Omental fat pad (tissue), 3 donors: ENCODE measurements at regions not wholly inside any gene's neighbourhood (a gene's known extent, or its start where the extent isn't known, plus 50 kb on each side); places are given as distances from the start of the nearest gene placed in this dataset.
"Not testable (repeated sequence)": the region's sequence is repeated elsewhere in the genome, so short reads cannot be mapped to it uniquely, and the experiment has no call there.

Source experiments
- ATAC-seq: fragments of 150-250 bp; one replicate; pipeline ENCODE4 v1.9.1; 2016; ENCODE audit warnings: mild to moderate bottlenecking, moderate library complexity; ENCODE audit not compliant: low FRiP score
- DNase-seq: peaks from one replicate; pipeline ENCODE4 v3.0.0-alpha.2; 2019; ENCODE audit warnings: low spot score
- TF ChIP-seq, protein P1 (sequence below), 3 donors: fragments of 450-650 bp; IDR thresholded peaks; one replicate each; pipeline ENCODE4 v1.5.1; 2016 to 2017; ENCODE audit warnings: antibody characterized with exemption in 3 of 3, mild to moderate bottlenecking in 3 of 3, moderate library complexity in 2 of 3

DNA sequence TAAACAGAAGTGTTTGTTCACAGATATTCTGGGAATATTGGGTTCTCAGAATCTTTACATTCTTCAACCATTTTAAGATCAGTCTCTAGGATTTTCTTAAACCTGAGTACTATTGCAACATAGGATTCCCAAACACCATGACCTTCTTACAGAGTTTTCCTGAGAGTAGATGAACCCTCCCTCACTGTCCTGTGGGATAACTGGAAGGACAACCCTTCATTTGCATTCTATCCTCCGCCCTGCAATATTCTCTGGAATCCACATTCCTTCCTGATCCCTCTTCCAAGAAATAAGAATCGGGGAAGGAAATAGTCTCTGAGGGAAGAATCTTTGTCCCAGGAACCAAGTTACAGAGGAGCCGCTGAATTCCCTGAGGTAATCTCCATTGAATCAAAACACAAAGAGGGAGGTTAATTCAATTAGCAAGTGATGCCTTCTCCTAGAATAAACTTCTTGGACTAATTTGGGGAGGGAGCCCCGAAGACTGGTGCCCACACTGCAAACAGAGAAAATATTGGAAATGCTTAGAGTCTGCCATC lies 99.8 kb upstream of the MBIP start:
- DNase-seq (no peak), ATAC-seq (no peak)
- TF ChIP-seq, protein P1, sequence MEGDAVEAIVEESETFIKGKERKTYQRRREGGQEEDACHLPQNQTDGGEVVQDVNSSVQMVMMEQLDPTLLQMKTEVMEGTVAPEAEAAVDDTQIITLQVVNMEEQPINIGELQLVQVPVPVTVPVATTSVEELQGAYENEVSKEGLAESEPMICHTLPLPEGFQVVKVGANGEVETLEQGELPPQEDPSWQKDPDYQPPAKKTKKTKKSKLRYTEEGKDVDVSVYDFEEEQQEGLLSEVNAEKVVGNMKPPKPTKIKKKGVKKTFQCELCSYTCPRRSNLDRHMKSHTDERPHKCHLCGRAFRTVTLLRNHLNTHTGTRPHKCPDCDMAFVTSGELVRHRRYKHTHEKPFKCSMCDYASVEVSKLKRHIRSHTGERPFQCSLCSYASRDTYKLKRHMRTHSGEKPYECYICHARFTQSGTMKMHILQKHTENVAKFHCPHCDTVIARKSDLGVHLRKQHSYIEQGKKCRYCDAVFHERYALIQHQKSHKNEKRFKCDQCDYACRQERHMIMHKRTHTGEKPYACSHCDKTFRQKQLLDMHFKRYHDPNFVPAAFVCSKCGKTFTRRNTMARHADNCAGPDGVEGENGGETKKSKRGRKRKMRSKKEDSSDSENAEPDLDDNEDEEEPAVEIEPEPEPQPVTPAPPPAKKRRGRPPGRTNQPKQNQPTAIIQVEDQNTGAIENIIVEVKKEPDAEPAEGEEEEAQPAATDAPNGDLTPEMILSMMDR (IDR thresholded peaks at IDR 0.05) = no peak

- DNase-seq = no peak
- TF ChIP-seq, protein P1 (IDR thresholded peaks at IDR 0.05) = no peak
- no peak for ATAC-seq
These were observed 98.5 kb upstream of the MBIP start for GRCh38 chr14:36418937-36419336.

DNA sequence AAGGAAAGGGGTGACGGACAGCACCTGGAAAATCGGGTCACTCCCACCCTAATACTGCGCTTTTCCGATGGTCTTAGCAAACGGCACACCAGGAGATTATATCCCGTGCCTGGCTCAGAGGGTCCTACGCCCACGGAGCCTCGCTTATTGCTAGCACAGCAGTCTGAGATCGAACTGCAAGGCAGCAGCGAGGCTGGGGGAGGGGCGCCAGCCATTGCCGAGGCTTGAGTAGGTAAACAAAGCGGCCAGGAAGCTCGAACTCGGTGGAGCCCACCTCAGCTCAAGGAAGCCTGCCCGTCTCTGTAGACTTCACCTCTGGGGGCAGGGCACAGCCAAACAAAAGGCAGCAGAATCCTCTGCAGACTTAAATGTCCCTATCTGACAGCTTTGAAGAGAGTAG lies 91.5 kb upstream of the MBIP start:
- DNase-seq, ATAC-seq: not testable (repeated sequence)

- TF ChIP-seq, protein P1 (IDR thresholded peaks at IDR 0.05) = no peak
- no peak for DNase-seq
- ATAC-seq = no peak
These were observed 88.0 kb upstream of the MBIP start for GRCh38 chr14:36408388-36408787.

DNA sequence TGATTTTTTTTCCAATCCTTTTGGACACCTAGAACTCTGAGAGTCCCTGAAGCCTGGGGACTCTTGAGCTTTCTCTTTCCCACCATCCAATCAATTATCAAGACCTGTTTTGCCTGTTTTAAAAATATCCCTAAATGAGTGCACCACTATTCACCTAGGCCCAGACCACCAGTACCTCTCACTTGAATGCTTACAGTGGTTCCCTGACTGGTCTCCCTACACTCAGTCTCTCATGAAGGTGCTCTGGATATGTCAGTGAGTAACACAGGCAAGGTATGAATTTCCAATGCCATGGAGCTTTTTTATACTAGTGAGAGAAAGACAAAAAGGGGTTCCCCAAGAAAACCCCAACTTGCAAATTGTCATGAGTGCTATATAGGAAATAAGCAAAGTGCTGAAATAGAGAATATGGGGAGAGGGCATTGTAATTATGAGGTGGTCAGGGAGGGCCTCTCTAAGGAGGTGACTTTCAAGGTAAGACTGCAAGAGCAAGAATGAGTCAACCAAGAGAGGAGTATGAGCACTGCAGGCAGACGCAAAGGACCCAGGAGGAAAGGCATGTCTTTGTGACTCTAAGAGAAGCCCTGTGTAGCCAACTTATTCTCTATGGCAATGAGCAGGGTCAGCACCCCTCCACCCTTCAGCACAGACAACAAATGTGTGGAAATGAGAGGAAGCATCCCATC lies 85.3 kb upstream of the MBIP start:
- TF ChIP-seq, protein P1 (IDR thresholded peaks at IDR 0.05) = no peak
- ATAC-seq = no peak
- DNase-seq = no peak

GRCh38 chr14:36402867-36403266 lies 82.4 kb upstream of the MBIP start:
- TF ChIP-seq, protein P1 (IDR thresholded peaks at IDR 0.05) = no peak
- ATAC-seq = no peak
- DNase-seq = no peak

DNA sequence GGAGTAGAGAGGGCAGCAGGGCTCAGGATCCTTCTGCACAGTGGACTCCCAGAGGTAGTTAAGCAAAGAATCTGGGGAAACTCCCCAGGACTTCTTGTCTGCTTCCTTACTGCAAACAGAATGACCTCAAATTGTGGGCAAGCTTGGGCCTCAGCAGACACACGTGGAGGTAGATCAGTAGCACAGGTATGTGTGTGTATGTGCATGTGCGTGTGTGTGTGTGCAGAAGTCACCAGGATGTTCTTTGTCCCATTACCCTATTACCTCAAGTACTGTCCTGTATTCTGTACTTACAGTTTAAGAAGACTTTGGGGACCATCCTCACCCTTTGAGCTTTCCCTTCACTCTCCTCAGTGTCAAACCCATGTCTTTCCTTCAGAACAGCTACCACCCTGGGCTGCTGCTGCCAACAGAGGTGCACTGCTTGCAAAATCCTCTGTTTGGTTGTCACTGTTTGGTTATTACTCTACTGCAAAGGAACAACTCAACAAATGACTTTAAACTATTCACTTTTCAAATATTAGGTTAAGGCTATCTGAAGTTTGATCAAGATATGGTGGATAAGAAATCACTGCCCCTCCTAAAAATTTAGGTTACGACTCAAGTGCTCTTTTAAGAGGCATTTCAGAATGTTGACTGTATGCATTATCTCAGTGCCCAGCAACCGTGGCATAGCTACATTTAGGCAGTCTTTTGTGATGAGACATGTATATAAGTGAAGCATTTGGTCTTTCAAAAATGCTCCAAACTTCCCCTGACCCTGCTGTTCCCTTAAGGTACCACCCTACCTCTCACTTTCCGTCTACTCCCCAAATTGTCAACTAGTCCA lies 78.2 kb upstream of the MBIP start:
- ATAC-seq (no peak), DNase-seq (no peak)
- TF ChIP-seq, protein P1 (IDR thresholded peaks at IDR 0.05) = no peak
